Adrenal gland (tissue), 9 donors: ENCODE measurements at regions not wholly inside any gene's neighbourhood (a gene's known extent, or its start where the extent isn't known, plus 50 kb on each side); places are given as distances from the start of the nearest gene placed in this dataset.

Experiments used
- DNase-seq, 7 donors: peaks; one replicate each; pipeline ENCODE4 v3.0.0-alpha.2; 2019 to 2020
- H3K27ac ChIP-seq, 5 donors: fragments of 200-600 bp; sonication (generic) in 4 of 5; 1 replicate in 3 of 5; 2 replicates in 2 of 5; pipeline versions ENCODE4 v1.5.1 to v1.8.0; 2016 to 2020; ENCODE audit warnings: mild to moderate bottlenecking in 1 of 5
- H3K27me3 ChIP-seq: fragments of 200-600 bp; 2 replicates; pipeline ENCODE4 v1.8.0; 2021
- H3K36me3 ChIP-seq, 2 donors: fragments of 200-600 bp; replicated peaks in 1 of 2; 1 replicate in 1 of 2; 2 replicates in 1 of 2; pipeline versions ENCODE4 v1.5.1 to v1.8.0; 2018 to 2022
- H3K4me1 ChIP-seq, 2 donors: fragments of 200-600 bp; replicated peaks in 1 of 2; 1 replicate in 1 of 2; 2 replicates in 1 of 2; pipeline versions ENCODE4 v1.5.1 to v1.8.0; 2018 to 2021
- H3K4me3 ChIP-seq, 4 donors: fragments of 200-600 bp; sonication (generic) in 3 of 4; one replicate each; pipeline ENCODE4 v1.5.1; 2016 to 2018
- H3K9me3 ChIP-seq, 3 donors: fragments of 200-600 bp; sonication (generic) in 1 of 3; replicated peaks in 1 of 3; 1 replicate in 2 of 3; 2 replicates in 1 of 3; pipeline versions ENCODE4 v1.5.1 to v1.8.0; 2016 to 2021
- POLR2A ChIP-seq, 2 donors: fragments of 450-650 bp; IDR thresholded peaks; one replicate each; pipeline ENCODE4 v1.6.1; 2017; ENCODE audit warnings: antibody characterized with exemption in 2 of 2, mild to moderate bottlenecking in 2 of 2, moderate library complexity in 1 of 2
- WGBS, 4 donors: extraction: QIAGEN DNeasy Blood & Tissue Kit in 2 of 4; methylation state at CpG; one replicate each; pipeline versions ENCODE4 v1.1.5 to v1.1.7; 2013 to 2017; 5-methylcytosine and 5-hydroxymethylcytosine counted together
- intact Hi-C, 2 donors: fragments of 100-400 bp; cut with DNase I; formaldehyde crosslinking; loops; one replicate each; pipeline versions ENCODE4 v1.14.1 to v1.15.0; 2022 to 2023
- TF ChIP-seq, protein P1 (sequence below), 6 experiments: fragments of 450-650 bp in 4 of 6; fragments of 200-600 bp in 2 of 6; sonication (generic) in 1 of 6; IDR thresholded peaks; 1 replicate in 5 of 6; 2 replicates in 1 of 6; pipeline versions ENCODE4 v1.5.1 to v1.8.0; 2016 to 2021; ENCODE audit warnings: antibody characterized with exemption in 6 of 6, mild to moderate bottlenecking in 2 of 6, moderate library complexity in 1 of 6
- donor health status: healthy with polysubstance abuse.
- donor health status: Bipolar disorder and iron deficiency.
- donor health status: DM: yes; HTN: yes; CAD: no.
- donor health status: DM: no; HTN: no; CAD: no.
- donor health status: DM: no; HTN: no; CAD: no.

DNA sequence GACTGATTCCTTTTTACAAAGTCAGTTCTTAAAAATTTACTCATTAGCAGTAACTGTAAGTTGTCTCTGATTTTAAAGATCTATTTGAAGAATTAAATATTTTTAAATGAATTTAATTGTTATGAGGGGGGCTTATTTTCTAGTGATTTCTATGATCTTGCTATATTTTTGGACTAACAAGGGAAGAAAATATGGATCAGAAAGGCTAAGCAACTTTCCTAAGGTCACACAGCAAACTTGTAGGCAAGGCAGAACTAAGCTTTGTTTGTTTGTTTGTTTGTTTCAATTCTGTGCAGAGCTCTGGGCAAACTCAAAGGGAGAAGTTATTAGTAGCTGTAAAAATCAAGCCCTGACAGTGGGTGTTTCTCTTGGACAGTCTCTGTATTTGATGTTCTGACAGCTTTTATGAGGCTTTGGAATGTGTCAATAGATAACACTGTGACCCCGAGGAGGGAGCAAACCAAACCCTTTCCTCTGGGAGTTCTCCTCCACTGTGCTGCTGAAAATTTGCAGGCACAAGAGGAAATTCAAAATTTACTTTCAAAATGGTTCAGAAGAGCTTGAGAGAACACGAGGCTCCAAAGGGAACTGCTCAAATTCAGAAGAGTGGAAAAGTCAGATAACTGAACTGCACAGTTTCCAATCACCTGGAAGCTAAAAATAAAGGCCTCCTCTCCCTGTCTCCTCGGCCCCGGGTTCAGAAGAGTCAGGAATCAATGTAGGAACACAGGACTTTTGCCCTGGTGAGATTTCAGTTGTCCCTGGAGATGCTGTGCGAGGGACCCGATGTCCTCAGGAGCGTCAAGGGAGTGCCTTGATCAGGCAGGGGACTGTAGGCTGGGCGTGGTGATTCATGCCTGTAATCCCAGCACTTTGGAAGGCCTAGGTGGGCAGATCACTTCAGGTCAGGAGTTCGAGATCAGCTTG is 325.7 kb downstream of the GATA3 start:
- intact Hi-C loops: no loop called here
- Histone ChIP-seq H3K27ac (no peak overlapping the region), H3K27me3 (no peaks in the 10 kb centered on the region), H3K4me1 (no peaks in the 10 kb centered on the region), H3K36me3 (no peaks in the 10 kb centered on the region), H3K9me3 (no peaks in the 10 kb centered on the region), H3K4me3 (no peak overlapping the region)
- DNase-seq: no peak
- WGBS, 4 donors: 41 to 51% (median 47%) methylated on average over 9 of the region's 9 CpGs
- TF ChIP-seq POLR2A (IDR thresholded peaks at IDR 0.05): no peak
- TF ChIP-seq, protein P1, sequence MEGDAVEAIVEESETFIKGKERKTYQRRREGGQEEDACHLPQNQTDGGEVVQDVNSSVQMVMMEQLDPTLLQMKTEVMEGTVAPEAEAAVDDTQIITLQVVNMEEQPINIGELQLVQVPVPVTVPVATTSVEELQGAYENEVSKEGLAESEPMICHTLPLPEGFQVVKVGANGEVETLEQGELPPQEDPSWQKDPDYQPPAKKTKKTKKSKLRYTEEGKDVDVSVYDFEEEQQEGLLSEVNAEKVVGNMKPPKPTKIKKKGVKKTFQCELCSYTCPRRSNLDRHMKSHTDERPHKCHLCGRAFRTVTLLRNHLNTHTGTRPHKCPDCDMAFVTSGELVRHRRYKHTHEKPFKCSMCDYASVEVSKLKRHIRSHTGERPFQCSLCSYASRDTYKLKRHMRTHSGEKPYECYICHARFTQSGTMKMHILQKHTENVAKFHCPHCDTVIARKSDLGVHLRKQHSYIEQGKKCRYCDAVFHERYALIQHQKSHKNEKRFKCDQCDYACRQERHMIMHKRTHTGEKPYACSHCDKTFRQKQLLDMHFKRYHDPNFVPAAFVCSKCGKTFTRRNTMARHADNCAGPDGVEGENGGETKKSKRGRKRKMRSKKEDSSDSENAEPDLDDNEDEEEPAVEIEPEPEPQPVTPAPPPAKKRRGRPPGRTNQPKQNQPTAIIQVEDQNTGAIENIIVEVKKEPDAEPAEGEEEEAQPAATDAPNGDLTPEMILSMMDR (IDR thresholded peaks at IDR 0.05): no peak

DNA sequence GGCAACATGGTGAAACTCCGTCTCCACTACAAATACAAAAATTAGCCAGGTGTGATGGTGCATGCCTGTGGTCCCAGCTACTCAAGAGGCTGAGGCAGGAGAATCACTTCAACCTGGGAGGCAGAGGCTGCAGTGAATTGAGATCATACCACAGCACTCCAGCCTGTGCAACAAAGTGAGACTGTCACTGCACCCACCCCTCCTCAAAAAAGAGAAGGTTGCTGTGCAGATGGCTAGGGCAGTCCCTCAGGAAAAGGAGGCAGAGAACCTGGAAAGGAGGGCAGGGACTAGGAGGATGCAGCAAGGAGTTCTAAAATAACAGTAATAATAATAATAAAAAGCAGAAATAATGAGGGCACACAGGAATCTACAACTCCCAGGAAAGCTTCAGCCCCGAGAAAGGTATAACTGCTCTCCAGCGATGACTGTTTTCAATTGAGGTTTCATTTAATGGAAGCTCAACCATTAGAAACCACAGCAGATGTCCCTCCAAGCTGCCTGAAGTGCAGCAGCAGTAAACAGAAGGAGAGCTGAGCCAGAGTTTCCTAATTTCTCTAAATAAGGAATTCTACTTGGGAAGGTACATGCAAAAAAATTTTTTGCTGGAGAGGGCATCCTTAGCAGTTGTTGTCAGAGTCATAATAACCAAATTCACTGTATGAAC is 326.5 kb downstream of the GATA3 start:
- no peak for DNase-seq
- Histone ChIP-seq H3K4me1 (no peaks in the 10 kb centered on the region), H3K27me3 (no peaks in the 10 kb centered on the region), H3K4me3 (no peak overlapping the region), H3K27ac (no peak overlapping the region), H3K36me3 (no peaks in the 10 kb centered on the region), H3K9me3 (no peaks in the 10 kb centered on the region)
- WGBS, 4 donors: 85 to 90% (median 87%) methylated on average over 3 of the region's 3 CpGs
- TF ChIP-seq, protein P1 (IDR thresholded peaks at IDR 0.05): no peak
- TF ChIP-seq POLR2A (IDR thresholded peaks at IDR 0.05): no peak
- intact Hi-C loops: no loop called here

DNA sequence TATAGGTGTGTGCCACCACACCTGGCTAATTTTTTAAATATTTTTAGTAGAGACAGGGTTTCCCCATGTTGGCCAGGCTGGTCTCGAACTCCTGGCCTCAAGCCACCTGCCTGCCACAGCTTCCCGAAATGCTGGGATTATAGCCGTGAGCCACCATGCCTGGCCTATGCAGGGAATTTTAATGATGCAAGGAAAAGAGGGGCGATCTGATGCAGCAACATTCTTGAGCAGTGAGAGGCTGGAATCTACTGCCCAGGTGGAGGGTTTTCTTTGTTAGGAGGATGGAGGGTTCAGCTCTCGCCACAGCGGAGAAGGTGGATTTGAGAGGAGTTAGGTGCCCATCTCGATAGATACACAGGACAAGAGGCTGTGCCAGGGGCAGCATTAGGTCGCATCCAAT is 332.3 kb downstream of the GATA3 start:
- no peak overlapping the region for H3K4me3 ChIP-seq
- no peak overlapping the region for H3K27ac ChIP-seq
- intact Hi-C loops: no loop called here
- DNase-seq: no peak
- TF ChIP-seq, protein P1 (IDR thresholded peaks at IDR 0.05): no peak
- TF ChIP-seq POLR2A (IDR thresholded peaks at IDR 0.05): no peak
- WGBS, 4 donors: 73 to 91% (median 88%) methylated on average over 5 to 8 of the region's 8 CpGs
- no peaks in the 10 kb centered on the region for H3K27me3 ChIP-seq
- H3K36me3 ChIP-seq: no peaks in the 10 kb centered on the region
- no peaks in the 10 kb centered on the region for H3K4me1 ChIP-seq
- H3K9me3 ChIP-seq: no peaks in the 10 kb centered on the region

DNA sequence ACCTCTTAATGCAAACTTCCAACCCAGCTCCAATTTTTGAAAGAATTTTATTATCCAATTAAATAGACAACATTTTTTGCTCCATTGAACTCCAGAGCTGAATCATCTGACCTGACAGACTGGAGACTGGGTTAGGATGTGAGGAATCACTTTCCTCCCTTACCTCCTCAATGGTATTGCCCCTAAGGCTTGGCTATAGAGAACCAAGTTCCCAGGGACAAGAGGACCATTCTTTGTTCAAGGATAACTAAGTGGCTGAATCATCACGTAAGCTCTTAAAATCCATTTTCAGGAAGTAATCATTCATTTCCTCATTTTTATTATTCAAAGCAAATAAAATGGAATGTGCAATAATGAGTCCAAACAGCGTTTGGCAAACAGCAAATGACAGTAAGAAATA is 335.1 kb downstream of the GATA3 start:
- Histone ChIP-seq H3K9me3 (no peaks in the 10 kb centered on the region), H3K36me3 (no peaks in the 10 kb centered on the region), H3K4me1 (no peaks in the 10 kb centered on the region), H3K27me3 (no peaks in the 10 kb centered on the region), H3K27ac (no peak overlapping the region), H3K4me3 (no peak overlapping the region)
- DNase-seq: no peak
- intact Hi-C loops: no loop called here
- 42 to 52% (median 46%) methylated on average over 2 of the region's 2 CpGs for WGBS, 4 donors
- TF ChIP-seq POLR2A (IDR thresholded peaks at IDR 0.05): no peak
- TF ChIP-seq, protein P1 (IDR thresholded peaks at IDR 0.05): no peak
